HepG2 (cell line): ENCODE measurements at regions not wholly inside any gene's neighbourhood (a gene's known extent, or its start where the extent isn't known, plus 50 kb on each side); places are given as distances from the start of the nearest gene placed in this dataset.

Source experiments
- ATF1 ChIP-seq: IDR thresholded peaks from 2 replicates; pipeline ENCODE4 v1.6.1; 2016; ENCODE audit warnings: mild to moderate bottlenecking, control low read depth
- NPAS2 ChIP-seq: sonication (generic); formaldehyde crosslinking; IDR thresholded peaks from 2 replicates; pipeline ENCODE4 v1.8.0; 2022; ENCODE audit warnings: mild to moderate bottlenecking, missing genetic modification reagents, borderline replicate concordance
- POLR2AphosphoS5 ChIP-seq: IDR thresholded peaks from 2 replicates; pipeline ENCODE4 v1.6.1; 2012; ENCODE audit warnings: low read depth, low read length
- ZBTB8A ChIP-seq: sonication (generic); formaldehyde crosslinking; IDR thresholded peaks from 2 replicates; pipeline ENCODE4 v1.4.0; 2020; ENCODE audit warnings: mild to moderate bottlenecking, low read depth, missing genetic modification reagents, borderline replicate concordance
- ZNF326 ChIP-seq: sonication (generic); formaldehyde crosslinking; IDR thresholded peaks from 2 replicates; pipeline ENCODE4 v1.4.0; 2020; ENCODE audit warnings: missing genetic modification reagents, borderline replicate concordance
- ZNF777 ChIP-seq: sonication (generic); formaldehyde crosslinking; IDR thresholded peaks from 2 replicates; pipeline ENCODE4 v1.4.0; 2020; ENCODE audit warnings: missing genetic modification reagents
- TF ChIP-seq, protein P1 (sequence below): sonication (generic); formaldehyde crosslinking; IDR thresholded peaks from 2 replicates; pipeline ENCODE4 v1.5.0; 2020; ENCODE audit warnings: mild to moderate bottlenecking, missing genetic modification reagents, moderate library complexity
- TF ChIP-seq, protein P2 (sequence below): sonication (generic); formaldehyde crosslinking; IDR thresholded peaks from 2 replicates; pipeline ENCODE4 v1.4.0; 2020; ENCODE audit warnings: low read depth, mild to moderate bottlenecking, missing genetic modification reagents
- TF ChIP-seq, protein P3 (sequence below): sonication (generic); formaldehyde crosslinking; IDR thresholded peaks from 2 replicates; pipeline ENCODE4 v1.4.0; 2020; ENCODE audit warnings: missing genetic modification reagents
- TF ChIP-seq, protein P4 (sequence below): sonication (generic); formaldehyde crosslinking; IDR thresholded peaks from 2 replicates; pipeline ENCODE4 v1.4.0; 2020; ENCODE audit warnings: missing genetic modification reagents

DNA sequence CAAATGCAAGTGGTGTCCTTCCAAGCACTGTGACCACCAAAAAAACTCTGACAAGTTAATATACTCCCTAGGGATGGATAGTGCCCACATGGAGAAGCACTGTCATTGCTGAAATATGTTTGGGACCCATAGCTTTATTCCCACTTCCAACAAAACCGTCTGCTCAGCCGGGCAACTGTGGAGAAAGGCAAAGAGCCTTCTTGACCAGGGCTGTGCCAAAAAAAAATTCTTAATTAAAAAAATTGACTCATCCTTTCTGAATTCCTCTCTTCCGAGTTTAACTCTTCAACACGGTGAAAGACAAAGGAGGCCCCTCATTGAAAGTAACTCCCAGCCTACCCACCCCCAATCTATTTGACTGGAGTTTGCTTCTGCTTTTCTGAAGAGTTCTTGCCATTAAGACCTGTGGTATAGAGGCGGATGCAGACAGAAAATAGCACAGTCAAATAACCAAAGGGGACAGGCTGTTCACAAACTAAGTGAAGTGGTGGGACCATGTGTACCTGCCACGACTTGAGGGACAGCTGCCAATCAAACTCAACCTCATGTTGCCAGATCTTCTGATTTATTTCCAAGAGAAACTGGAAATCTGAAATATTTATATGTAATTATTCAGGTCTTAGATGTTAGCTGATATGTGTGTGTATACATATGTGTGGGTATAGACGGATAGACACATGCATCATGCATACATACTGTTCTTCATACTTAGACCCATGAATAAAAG, 135.4 kb upstream of the PFN2 start:
- TF ChIP-seq ZNF326 (CRISPR knock-in tag) (no peak), ZNF777 (no peak), POLR2AphosphoS5 (no peak), ATF1 (no peak), NPAS2 (CRISPR knock-in tag) (no peak), ZBTB8A (CRISPR knock-in tag) (no peak)
- TF ChIP-seq, protein P1, sequence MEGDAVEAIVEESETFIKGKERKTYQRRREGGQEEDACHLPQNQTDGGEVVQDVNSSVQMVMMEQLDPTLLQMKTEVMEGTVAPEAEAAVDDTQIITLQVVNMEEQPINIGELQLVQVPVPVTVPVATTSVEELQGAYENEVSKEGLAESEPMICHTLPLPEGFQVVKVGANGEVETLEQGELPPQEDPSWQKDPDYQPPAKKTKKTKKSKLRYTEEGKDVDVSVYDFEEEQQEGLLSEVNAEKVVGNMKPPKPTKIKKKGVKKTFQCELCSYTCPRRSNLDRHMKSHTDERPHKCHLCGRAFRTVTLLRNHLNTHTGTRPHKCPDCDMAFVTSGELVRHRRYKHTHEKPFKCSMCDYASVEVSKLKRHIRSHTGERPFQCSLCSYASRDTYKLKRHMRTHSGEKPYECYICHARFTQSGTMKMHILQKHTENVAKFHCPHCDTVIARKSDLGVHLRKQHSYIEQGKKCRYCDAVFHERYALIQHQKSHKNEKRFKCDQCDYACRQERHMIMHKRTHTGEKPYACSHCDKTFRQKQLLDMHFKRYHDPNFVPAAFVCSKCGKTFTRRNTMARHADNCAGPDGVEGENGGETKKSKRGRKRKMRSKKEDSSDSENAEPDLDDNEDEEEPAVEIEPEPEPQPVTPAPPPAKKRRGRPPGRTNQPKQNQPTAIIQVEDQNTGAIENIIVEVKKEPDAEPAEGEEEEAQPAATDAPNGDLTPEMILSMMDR (CRISPR knock-in tag), result no peak
- TF ChIP-seq, protein P2, sequence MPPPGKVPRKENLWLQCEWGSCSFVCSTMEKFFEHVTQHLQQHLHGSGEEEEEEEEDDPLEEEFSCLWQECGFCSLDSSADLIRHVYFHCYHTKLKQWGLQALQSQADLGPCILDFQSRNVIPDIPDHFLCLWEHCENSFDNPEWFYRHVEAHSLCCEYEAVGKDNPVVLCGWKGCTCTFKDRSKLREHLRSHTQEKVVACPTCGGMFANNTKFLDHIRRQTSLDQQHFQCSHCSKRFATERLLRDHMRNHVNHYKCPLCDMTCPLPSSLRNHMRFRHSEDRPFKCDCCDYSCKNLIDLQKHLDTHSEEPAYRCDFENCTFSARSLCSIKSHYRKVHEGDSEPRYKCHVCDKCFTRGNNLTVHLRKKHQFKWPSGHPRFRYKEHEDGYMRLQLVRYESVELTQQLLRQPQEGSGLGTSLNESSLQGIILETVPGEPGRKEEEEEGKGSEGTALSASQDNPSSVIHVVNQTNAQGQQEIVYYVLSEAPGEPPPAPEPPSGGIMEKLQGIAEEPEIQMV (CRISPR knock-in tag), result no peak
- TF ChIP-seq, protein P3, sequence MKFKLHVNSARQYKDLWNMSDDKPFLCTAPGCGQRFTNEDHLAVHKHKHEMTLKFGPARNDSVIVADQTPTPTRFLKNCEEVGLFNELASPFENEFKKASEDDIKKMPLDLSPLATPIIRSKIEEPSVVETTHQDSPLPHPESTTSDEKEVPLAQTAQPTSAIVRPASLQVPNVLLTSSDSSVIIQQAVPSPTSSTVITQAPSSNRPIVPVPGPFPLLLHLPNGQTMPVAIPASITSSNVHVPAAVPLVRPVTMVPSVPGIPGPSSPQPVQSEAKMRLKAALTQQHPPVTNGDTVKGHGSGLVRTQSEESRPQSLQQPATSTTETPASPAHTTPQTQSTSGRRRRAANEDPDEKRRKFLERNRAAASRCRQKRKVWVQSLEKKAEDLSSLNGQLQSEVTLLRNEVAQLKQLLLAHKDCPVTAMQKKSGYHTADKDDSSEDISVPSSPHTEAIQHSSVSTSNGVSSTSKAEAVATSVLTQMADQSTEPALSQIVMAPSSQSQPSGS (CRISPR knock-in tag), result no peak
- TF ChIP-seq, protein P4, sequence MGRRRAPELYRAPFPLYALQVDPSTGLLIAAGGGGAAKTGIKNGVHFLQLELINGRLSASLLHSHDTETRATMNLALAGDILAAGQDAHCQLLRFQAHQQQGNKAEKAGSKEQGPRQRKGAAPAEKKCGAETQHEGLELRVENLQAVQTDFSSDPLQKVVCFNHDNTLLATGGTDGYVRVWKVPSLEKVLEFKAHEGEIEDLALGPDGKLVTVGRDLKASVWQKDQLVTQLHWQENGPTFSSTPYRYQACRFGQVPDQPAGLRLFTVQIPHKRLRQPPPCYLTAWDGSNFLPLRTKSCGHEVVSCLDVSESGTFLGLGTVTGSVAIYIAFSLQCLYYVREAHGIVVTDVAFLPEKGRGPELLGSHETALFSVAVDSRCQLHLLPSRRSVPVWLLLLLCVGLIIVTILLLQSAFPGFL (CRISPR knock-in tag), result no peak
